Activated T-helper 17 cell treated with anti-CD3 and anti-CD28 coated beads, Interleukin-2, amount 50 U/mL, for 72 hours (primary cell): ENCODE measurements at regions not wholly inside any gene's neighbourhood (a gene's known extent, or its start where the extent isn't known, plus 50 kb on each side); places are given as distances from the start of the nearest gene placed in this dataset.
"Not testable (repeated sequence)": the region's sequence is repeated elsewhere in the genome, so short reads cannot be mapped to it uniquely, and the experiment has no call there.

Experiments
- ATAC-seq: fragments of 150-1000 bp; cut with Tn5 transposase; replicated peaks from 2 replicates; pipeline ENCODE4 v1.10.0; 2021; ENCODE audit warnings: mild to moderate bottlenecking, moderate library complexity
- H3K27ac Mint-ChIP-seq: one replicate; pipeline ENCODE4 v1.8.0; 2022; ENCODE audit warnings: mixed read lengths
- H3K27me3 Mint-ChIP-seq: one replicate; pipeline ENCODE4 v1.8.0; 2022; ENCODE audit warnings: mixed read lengths
- H3K36me3 Mint-ChIP-seq: one replicate; pipeline ENCODE4 v1.8.0; 2022; ENCODE audit warnings: low read depth, mild to moderate bottlenecking, mixed read lengths
- H3K4me1 Mint-ChIP-seq: one replicate; pipeline ENCODE4 v1.8.0; 2022; ENCODE audit warnings: mixed read lengths
- H3K4me3 Mint-ChIP-seq: one replicate; pipeline ENCODE4 v1.8.0; 2022; ENCODE audit warnings: mild to moderate bottlenecking, mixed read lengths
- H3K9me3 Mint-ChIP-seq: one replicate; pipeline ENCODE4 v1.8.0; 2022; ENCODE audit warnings: mixed read lengths

- not testable (repeated sequence) for H3K27me3 Mint-ChIP-seq, H3K9me3 Mint-ChIP-seq, H3K36me3 Mint-ChIP-seq
Observed at GRCh38 chr21:8427790-8428667, 2093.4 kb upstream of the TPTE start.

DNA sequence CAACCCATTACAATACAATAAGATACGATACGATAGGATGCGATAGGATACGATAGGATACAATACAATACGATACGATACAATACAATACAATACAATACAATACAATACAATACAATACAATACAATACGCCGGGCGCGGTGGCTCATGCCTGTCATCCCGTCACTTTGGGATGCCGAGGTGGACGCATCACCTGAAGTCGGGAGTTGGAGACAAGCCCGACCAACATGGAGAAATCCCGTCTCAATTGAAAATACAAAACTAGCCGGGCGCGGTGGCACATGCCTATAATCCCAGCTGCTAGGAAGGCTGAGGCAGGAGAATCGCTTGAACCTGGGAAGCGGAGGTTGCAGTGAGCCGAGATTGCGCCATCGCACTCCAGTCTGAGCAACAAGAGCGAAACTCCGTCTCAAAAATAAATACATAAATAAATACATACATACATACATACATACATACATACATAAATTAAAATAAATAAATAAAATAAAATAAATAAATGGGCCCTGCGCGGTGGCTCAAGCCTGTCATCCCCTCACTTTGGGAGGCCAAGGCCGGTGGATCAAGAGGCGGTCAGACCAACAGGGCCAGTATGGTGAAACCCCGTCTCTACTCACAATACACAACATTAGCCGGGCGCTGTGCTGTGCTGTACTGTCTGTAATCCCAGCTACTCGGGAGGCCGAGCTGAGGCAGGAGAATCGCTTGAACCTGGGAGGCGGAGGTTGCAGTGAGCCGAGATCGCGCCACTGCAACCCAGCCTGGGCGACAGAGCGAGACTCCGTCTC, 2092.5 kb upstream of the TPTE start:
- H3K4me3 Mint-ChIP-seq, H3K9me3 Mint-ChIP-seq, H3K27ac Mint-ChIP-seq, H3K27me3 Mint-ChIP-seq, H3K36me3 Mint-ChIP-seq, H3K4me1 Mint-ChIP-seq: not testable (repeated sequence)
- peak; percentile 79 for ATAC-seq

More at GRCh38 chr21:8427790-8428667, 2093.4 kb upstream of the TPTE start:
- H3K4me1 Mint-ChIP-seq, H3K27ac Mint-ChIP-seq, H3K4me3 Mint-ChIP-seq: not testable (repeated sequence)
- ATAC-seq, result peak; percentile 45

DNA sequence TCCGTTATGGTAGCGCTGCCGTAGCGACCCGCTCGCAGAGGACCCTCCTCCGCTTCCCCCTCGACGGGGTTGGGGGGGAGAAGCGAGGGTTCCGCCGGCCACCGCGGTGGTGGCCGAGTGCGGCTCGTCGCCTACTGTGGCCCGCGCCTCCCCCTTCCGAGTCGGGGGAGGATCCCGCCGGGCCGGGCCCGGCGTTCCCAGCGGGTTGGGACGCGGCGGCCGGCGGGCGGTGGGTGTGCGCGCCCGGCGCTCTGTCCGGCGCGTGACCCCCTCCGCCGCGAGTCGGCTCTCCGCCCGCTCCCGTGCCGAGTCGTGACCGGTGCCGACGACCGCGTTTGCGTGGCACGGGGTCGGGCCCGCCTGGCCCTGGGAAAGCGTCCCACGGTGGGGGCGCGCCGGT, 2086.7 kb upstream of the TPTE start:
- H3K27ac Mint-ChIP-seq, ATAC-seq, H3K4me3 Mint-ChIP-seq, H3K27me3 Mint-ChIP-seq, H3K36me3 Mint-ChIP-seq, H3K4me1 Mint-ChIP-seq, H3K9me3 Mint-ChIP-seq: not testable (repeated sequence)

GRCh38 chr21:8443093-8443492, 2078.3 kb upstream of the TPTE start:
- H3K27ac Mint-ChIP-seq, H3K4me3 Mint-ChIP-seq, ATAC-seq, H3K4me1 Mint-ChIP-seq, H3K9me3 Mint-ChIP-seq, H3K27me3 Mint-ChIP-seq, H3K36me3 Mint-ChIP-seq: not testable (repeated sequence)

DNA sequence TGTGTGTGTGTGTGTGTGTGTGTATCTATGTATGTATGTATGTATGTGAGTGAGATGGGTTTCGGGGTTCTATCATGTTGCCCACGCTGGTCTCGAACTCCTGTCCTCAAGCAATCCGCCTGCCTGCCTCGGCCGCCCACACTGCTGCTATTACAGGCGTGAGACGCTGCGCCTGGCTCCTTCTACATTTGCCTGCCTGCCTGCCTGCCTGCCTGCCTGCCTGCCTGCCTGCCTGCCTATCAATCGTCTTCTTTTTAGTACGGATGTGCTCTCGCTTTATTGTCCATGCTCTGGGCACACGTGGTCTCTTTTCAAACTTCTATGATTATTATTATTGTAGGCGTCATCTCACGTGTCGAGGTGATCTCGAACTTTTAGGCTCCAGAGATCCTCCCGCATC, 2071.6 kb upstream of the TPTE start:
- not testable (repeated sequence) for H3K4me3 Mint-ChIP-seq, H3K36me3 Mint-ChIP-seq, H3K4me1 Mint-ChIP-seq, H3K27ac Mint-ChIP-seq, H3K27me3 Mint-ChIP-seq, ATAC-seq, H3K9me3 Mint-ChIP-seq

DNA sequence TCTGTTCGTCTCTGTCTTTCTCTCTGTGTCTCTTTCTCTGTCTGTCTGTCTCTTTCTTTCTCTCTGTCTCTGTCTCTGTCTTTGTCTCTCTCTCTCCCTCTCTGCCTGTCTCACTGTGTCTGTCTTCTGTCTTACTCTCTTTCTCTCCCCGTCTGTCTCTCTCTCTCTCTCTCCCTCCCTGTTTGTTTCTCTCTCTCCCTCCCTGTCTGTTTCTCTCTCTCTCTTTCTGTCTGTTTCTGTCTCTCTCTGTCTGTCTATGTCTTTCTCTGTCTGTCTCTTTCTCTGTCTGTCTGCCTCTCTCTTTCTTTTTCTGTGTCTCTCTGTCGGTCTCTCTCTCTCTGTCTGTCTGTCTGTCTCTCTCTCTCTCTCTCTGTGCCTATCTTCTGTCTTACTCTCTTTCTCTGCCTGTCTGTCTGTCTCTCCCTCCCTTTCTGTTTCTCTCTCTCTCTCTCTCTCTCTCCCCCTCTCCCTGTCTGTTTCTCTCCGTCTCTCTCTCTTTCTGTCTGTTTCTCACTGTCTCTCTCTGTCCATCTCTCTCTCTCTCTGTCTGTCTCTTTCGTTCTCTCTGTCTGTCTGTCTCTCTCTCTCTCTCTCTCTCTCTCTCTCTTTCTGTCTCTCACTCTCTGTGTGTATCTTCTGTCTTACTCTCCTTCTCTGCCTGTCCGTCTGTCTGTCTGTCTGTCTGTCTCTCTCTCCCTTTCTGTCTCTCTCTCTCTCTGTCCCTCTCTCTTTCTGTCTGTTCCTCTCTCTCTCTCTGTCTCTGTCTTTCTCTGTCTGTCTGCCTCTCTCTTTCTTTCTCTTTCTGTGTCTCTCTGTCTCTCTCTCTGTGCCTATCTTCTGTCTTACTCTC, 2065.9 kb upstream of the TPTE start:
- not testable (repeated sequence) for H3K4me1 Mint-ChIP-seq, H3K9me3 Mint-ChIP-seq, H3K27me3 Mint-ChIP-seq, H3K4me3 Mint-ChIP-seq, H3K36me3 Mint-ChIP-seq, H3K27ac Mint-ChIP-seq
- peak; percentile 79 for ATAC-seq

GRCh38 chr21:8464403-8465152, 2056.8 kb upstream of the TPTE start:
- peak; percentile 86 for ATAC-seq
- not testable (repeated sequence) for H3K27me3 Mint-ChIP-seq, H3K4me3 Mint-ChIP-seq, H3K9me3 Mint-ChIP-seq, H3K4me1 Mint-ChIP-seq, H3K36me3 Mint-ChIP-seq, H3K27ac Mint-ChIP-seq

DNA sequence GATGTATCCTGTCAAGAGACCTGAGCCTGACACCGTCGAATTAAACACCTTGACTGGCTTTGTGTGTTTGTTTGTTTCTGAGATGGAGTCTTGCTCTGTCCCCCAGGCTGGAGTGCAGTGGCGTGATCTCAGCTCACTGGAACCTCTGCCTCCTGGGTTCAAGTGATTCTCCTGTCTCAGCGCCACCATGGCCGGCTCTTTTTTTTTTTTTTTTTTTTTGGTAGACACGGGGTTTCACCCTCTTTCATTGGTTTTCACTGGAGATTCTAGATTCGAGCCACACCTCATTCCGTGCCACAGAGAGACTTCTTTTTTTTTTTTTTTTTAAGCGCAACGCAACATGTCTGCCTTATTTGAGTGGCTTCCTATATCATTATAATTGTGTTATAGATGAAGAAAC, 2054.7 kb upstream of the TPTE start:
- not testable (repeated sequence) for H3K9me3 Mint-ChIP-seq, ATAC-seq, H3K27ac Mint-ChIP-seq

More for the DNA sequence above, 2054.7 kb upstream of the TPTE start:
- H3K4me3 Mint-ChIP-seq, H3K36me3 Mint-ChIP-seq, H3K27me3 Mint-ChIP-seq, H3K4me1 Mint-ChIP-seq: not testable (repeated sequence)
